ENCODE measurements at regions not wholly inside any gene's neighbourhood (a gene's known extent, or its start where the extent isn't known, plus 50 kb on each side); places are given as distances from the start of the nearest gene placed in this dataset.

DNA sequence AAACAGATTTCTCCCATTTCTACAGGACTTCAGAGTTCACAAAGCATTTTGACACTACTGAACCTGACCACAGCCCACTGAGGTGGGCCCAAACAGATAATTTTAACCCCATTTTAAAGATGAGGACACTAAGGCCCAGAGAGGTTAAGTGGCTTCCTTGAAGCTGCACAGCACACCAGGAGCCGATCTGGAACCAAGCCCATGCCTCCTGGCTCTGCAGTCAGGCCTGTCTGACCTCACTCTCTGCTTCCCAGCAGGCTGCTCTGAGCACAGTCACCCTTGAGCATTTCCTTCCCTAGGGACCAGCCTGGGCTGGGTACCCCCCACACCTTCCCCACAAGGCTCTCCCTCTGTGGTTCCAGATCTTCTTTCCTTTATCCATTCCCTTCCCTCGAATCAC lies 252.2 kb downstream of the ENGASE start:
- Histone ChIP-seq H4K20me1 (ENCODE audit: insufficient read depth) (no peaks in the 10 kb centered on the region), H3K27me3 (ENCODE audit: insufficient read depth, low read depth, low read length) (peaks cover 8% of the 10 kb centered on the region), H2AFZ (ENCODE audit: low read depth, low read length) (no peak overlapping the region), H3K27ac (ENCODE audit: low read length) (no peak overlapping the region), H3K9me3 (ENCODE audit: low read length) (no peaks in the 10 kb centered on the region), H3K4me3 (ENCODE audit: low read length) (no peak overlapping the region), H3K36me3 (ENCODE audit: insufficient read depth, low read length) (no peaks in the 10 kb centered on the region), H3K79me2 (replicated peaks; ENCODE audit: insufficient read depth, low read length) (no peaks in the 10 kb centered on the region), H3K9ac (ENCODE audit: low read length) (no peak overlapping the region), H3K4me2 (ENCODE audit: low read length) (no peak overlapping the region), H3F3A (ENCODE audit: insufficient read depth, low read length, poor library complexity, severe bottlenecking) (no peaks in the 10 kb centered on the region), H3K9me2 (ENCODE audit: insufficient read depth, low read length) (no peaks in the 10 kb centered on the region)
- TF ChIP-seq, protein P1, sequence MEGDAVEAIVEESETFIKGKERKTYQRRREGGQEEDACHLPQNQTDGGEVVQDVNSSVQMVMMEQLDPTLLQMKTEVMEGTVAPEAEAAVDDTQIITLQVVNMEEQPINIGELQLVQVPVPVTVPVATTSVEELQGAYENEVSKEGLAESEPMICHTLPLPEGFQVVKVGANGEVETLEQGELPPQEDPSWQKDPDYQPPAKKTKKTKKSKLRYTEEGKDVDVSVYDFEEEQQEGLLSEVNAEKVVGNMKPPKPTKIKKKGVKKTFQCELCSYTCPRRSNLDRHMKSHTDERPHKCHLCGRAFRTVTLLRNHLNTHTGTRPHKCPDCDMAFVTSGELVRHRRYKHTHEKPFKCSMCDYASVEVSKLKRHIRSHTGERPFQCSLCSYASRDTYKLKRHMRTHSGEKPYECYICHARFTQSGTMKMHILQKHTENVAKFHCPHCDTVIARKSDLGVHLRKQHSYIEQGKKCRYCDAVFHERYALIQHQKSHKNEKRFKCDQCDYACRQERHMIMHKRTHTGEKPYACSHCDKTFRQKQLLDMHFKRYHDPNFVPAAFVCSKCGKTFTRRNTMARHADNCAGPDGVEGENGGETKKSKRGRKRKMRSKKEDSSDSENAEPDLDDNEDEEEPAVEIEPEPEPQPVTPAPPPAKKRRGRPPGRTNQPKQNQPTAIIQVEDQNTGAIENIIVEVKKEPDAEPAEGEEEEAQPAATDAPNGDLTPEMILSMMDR (IDR thresholded peaks at IDR 0.05; ENCODE audit: poor library complexity, severe bottlenecking), result no peak
- TF ChIP-seq EZH2 (IDR thresholded peaks at IDR 0.05; ENCODE audit: borderline replicate concordance, insufficient read depth, low read length, poor library complexity, severe bottlenecking), result no peak
- TF ChIP-seq MXI1 (conservative IDR thresholded peaks at IDR 0.05; ENCODE audit: poor library complexity, severe bottlenecking), result no peak
- TF ChIP-seq, protein P2, sequence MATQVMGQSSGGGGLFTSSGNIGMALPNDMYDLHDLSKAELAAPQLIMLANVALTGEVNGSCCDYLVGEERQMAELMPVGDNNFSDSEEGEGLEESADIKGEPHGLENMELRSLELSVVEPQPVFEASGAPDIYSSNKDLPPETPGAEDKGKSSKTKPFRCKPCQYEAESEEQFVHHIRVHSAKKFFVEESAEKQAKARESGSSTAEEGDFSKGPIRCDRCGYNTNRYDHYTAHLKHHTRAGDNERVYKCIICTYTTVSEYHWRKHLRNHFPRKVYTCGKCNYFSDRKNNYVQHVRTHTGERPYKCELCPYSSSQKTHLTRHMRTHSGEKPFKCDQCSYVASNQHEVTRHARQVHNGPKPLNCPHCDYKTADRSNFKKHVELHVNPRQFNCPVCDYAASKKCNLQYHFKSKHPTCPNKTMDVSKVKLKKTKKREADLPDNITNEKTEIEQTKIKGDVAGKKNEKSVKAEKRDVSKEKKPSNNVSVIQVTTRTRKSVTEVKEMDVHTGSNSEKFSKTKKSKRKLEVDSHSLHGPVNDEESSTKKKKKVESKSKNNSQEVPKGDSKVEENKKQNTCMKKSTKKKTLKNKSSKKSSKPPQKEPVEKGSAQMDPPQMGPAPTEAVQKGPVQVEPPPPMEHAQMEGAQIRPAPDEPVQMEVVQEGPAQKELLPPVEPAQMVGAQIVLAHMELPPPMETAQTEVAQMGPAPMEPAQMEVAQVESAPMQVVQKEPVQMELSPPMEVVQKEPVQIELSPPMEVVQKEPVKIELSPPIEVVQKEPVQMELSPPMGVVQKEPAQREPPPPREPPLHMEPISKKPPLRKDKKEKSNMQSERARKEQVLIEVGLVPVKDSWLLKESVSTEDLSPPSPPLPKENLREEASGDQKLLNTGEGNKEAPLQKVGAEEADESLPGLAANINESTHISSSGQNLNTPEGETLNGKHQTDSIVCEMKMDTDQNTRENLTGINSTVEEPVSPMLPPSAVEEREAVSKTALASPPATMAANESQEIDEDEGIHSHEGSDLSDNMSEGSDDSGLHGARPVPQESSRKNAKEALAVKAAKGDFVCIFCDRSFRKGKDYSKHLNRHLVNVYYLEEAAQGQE (IDR thresholded peaks at IDR 0.05; ENCODE audit: borderline replicate concordance), result no peak
- TF ChIP-seq SMC3 (conservative IDR thresholded peaks at IDR 0.05; ENCODE audit: poor library complexity), result no peak
- TF ChIP-seq POLR2AphosphoS5 (IDR thresholded peaks at IDR 0.05), result no peak
- TF ChIP-seq RAD21 (conservative IDR thresholded peaks at IDR 0.05), result no peak
- TF ChIP-seq TAF1 (IDR thresholded peaks at IDR 0.05; ENCODE audit: low read depth), result no peak
- no peak for TF ChIP-seq EP300 (conservative IDR thresholded peaks at IDR 0.05; ENCODE audit: poor library complexity, severe bottlenecking)

DNA sequence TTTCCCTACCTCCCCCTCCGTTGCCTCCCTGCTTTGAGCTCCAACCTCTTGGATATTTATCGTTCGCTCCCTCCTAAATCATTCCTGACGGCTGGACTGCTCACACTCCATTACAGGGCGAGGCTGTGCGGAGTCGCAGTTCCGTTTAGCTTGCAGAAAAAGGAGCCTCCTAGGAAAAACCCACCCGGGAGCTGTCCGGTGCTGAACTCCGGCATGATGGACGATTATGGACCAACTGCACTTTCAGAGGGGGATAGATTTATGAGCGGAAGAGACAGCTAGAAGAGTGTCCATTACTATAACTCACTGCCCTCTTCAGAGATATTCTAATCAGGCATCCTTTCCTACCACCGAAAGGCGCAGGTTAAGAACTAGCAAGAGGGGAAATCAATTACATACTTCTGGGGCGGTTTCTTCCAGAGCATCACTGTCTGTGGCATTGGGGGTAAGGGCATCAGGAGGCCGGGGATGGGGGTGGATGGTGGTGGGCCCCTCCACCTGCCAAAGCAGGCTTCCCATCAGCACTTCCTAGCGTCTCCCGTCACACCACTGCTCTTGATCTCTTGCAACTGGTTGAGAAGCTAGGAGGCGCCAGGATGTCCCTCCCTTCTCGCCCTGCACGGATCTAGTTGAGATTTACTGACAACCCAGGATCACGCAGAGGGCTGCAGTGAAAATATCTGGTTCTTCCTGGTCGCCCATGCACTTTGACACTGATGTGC lies 251.2 kb downstream of the ENGASE start:
- no peak overlapping the region for H3K4me3 ChIP-seq (ENCODE audit: low read length)
- H3K27ac ChIP-seq (ENCODE audit: low read length), result no peak overlapping the region
- no peak overlapping the region for H3K4me2 ChIP-seq (ENCODE audit: low read length)
- no peaks in the 10 kb centered on the region for H3K36me3 ChIP-seq (ENCODE audit: insufficient read depth, low read length)
- H3K9me2 ChIP-seq (ENCODE audit: insufficient read depth, low read length), result no peaks in the 10 kb centered on the region
- no peak for TF ChIP-seq RAD21 (conservative IDR thresholded peaks at IDR 0.05)
- TF ChIP-seq EP300 (conservative IDR thresholded peaks at IDR 0.05; ENCODE audit: poor library complexity, severe bottlenecking), result no peak
- no peak for TF ChIP-seq MXI1 (conservative IDR thresholded peaks at IDR 0.05; ENCODE audit: poor library complexity, severe bottlenecking)
- no peak for TF ChIP-seq SMC3 (conservative IDR thresholded peaks at IDR 0.05; ENCODE audit: poor library complexity)
- no peak for TF ChIP-seq POLR2AphosphoS5 (IDR thresholded peaks at IDR 0.05)
- no peak for TF ChIP-seq TAF1 (IDR thresholded peaks at IDR 0.05; ENCODE audit: low read depth)
- TF ChIP-seq, protein P2 (IDR thresholded peaks at IDR 0.05; ENCODE audit: borderline replicate concordance), result peak; percentile 59
- no peaks in the 10 kb centered on the region for H3K9me3 ChIP-seq (ENCODE audit: low read length)
- no peaks in the 10 kb centered on the region for H3F3A ChIP-seq (ENCODE audit: insufficient read depth, low read length, poor library complexity, severe bottlenecking)
- H3K79me2 ChIP-seq (replicated peaks; ENCODE audit: insufficient read depth, low read length), result no peaks in the 10 kb centered on the region
- H3K27me3 ChIP-seq (ENCODE audit: insufficient read depth, low read depth, low read length), result peaks cover 8% of the 10 kb centered on the region
- no peak overlapping the region for H2AFZ ChIP-seq (ENCODE audit: low read depth, low read length)
- H4K20me1 ChIP-seq (ENCODE audit: insufficient read depth), result no peaks in the 10 kb centered on the region
- no peak overlapping the region for H3K9ac ChIP-seq (ENCODE audit: low read length)

Data from neural cell (in vitro differentiated cells).